GM19240 (cell line): ENCODE measurements at regions not wholly inside any gene's neighbourhood (a gene's known extent, or its start where the extent isn't known, plus 50 kb on each side); places are given as distances from the start of the nearest gene placed in this dataset.

Experiments
- DNase-seq: peaks from one replicate; pipeline ENCODE4 v3.0.0; 2011; ENCODE audit warnings: low spot score; ENCODE audit not compliant: insufficient read length

- no peak for DNase-seq
Observed at GRCh38 chr12:123041811-123042655, 61.6 kb downstream of the ARL6IP4 start.

DNA sequence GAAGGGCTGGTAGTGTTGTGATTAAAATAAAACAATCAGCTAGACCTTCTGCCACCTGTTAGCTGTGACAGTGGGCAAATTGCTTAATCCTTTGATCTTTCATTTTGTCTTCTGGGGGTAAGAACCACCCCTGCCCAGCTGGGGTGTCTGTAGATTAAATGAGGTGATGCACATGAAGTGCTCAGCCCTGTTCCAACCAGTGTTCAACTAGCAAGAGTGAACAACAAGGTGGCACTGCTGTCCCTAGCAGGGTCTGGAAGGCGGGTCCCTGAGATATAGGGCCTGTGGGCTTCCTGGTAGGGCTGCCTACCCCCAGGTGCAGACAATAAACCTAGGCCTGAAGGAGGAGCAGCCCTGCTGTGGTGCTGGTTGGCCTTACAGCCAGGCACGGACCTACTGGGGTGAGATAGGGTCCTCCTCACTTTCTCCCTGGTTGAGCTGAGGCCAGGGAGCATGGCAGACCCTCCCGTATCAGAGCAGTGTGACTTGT, 60.6 kb downstream of the ARL6IP4 start:
- DNase-seq = no peak

DNA sequence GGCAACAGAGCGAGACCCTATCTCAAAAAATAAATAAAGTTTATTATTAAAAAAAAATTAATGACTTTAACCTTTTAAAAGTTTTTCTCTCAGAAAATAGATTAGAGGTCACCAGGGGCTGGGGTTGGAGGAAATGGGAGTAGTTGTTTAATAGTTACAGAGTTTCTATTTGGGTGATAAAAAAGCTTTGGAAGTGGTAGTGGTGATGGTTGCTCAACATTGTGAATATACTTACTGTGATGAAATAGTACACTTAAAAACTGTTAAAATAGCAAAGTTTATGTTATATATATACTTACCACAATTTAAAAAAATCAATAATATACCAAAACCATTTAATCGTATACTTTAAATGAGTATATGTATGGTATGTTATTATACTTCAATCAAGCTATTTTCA, 59.6 kb downstream of the ARL6IP4 start:
- DNase-seq = no peak

- no peak for DNase-seq
Observed at GRCh38 chr12:123038966-123039365, 58.5 kb downstream of the ARL6IP4 start.

GRCh38 chr12:123038486-123038885, 58.0 kb downstream of the ARL6IP4 start:
- no peak for DNase-seq

DNA sequence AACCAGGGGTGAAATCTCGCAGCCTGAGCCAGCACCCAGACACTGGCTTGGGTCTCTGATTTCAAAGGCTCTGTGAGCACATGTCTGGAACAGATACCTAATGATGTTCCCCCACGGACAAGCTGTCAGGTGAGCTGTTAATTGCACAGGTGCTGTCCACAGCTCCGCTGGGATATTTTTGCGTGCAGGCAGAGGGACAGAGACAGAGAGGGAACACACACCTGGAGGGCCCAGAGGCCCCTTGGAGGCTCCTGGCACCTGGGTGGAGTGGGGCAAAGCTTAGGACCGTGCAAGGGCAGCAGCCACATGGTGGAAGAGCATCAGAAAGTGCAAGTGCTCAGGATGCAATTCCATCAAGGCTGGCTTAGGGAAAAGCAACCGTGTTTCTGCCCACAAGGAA, 57.3 kb downstream of the ARL6IP4 start:
- DNase-seq = no peak

GRCh38 chr12:123036466-123037285, 56.2 kb downstream of the ARL6IP4 start:
- DNase-seq = no peak

- no peak for DNase-seq
Observed at GRCh38 chr12:123035841-123036240, 55.4 kb downstream of the ARL6IP4 start.

DNA sequence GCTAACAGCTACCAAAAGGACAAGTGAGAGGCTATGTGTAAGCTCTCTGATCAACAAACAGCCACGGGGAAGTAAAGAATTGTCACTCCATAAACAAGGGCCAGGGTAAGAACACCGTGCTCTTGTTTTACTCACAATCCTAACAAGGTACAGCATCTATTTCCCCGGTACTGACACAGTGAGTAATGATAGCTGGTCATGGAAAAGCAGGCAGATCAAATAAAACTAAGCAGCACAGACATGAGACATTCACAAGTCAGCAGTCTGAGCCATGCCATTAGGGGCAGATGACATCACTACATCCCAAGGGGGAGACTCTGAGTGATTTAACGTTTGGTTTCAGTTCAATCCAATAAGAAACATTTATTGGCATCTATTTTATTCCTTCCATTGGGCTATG, 54.4 kb downstream of the ARL6IP4 start:
- DNase-seq = no peak

GRCh38 chr12:123034022-123034541, 53.6 kb downstream of the ARL6IP4 start:
- no peak for DNase-seq

- no peak for DNase-seq
Observed at GRCh38 chr12:123033392-123034021, 53.0 kb downstream of the ARL6IP4 start.

DNA sequence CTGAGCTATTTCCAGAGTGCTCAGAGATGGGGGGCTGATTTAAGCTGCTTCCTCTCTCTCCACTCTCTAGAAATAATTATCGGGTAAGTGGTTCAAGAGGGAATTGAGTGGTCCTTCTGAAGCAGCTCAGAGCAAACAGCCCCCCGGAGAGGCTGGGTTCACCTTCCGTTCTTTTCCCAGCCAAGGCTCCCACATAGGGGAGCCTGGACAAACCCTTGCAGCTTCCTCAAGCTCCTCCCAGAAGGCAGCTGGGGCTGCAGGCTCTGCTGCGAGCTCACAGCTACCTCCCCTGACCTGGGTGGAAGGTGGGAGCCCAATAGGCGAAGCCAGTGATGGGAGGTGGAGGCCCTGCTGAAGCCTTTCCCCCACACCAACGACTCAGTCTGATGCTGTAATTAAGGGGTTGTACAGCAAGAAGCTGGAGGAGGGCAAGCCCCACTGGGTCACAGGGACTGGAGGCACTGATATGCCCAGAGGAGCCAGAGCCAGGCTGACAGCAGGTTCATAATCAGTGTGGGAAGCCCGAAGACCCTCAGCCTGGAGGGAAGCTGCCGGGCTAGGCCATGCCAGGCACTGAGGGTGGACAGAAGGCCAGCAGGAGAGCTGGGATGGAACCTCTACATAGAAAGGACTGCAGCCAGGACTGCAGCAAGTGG, 52.4 kb downstream of the ARL6IP4 start:
- no peak for DNase-seq
